Fibroblast of pulmonary artery (primary cell): ENCODE measurements at regions not wholly inside any gene's neighbourhood (a gene's known extent, or its start where the extent isn't known, plus 50 kb on each side); places are given as distances from the start of the nearest gene placed in this dataset.
A peak's percentile ranks its signal among the peaks of the same experiment; 100 is the strongest.
"Not testable (repeated sequence)": the region's sequence is repeated elsewhere in the genome, so short reads cannot be mapped to it uniquely, and the experiment has no call there.

Experiments used
- DNase-seq: peaks from one replicate; pipeline ENCODE4 v3.0.0-alpha.2; 2010; ENCODE audit warnings: low read depth
- H3K4me3 ChIP-seq: replicated peaks from 2 replicates; pipeline ENCODE4 v1.5.1; 2011; ENCODE audit warnings: low read depth, mild to moderate bottlenecking, control low read depth, low read length, moderate library complexity
- CTCF ChIP-seq: IDR thresholded peaks from 2 replicates; pipeline ENCODE4 v1.5.1; 2011; ENCODE audit warnings: mild to moderate bottlenecking, control low read depth, low read length, inconsistent platforms; ENCODE audit errors: missing control alignments

DNA sequence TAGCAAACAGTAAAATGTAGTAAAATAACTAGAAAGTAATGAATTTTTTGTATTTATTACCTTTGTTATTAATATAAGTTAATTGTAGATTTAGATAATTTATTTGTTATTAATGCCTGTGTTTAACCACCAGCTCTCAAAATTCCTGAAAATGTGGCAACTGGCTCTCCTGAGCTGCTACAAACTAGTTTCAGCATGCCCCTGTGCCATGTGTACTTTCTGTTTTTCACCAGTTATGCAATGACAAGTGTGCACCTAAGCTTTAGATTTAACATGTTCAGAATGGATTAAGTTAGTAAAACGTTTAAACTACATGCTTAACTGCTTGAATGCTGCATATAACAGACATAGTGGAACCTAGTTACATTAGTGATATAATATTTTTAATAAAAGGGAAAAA, 88.1 kb downstream of the POSTN start:
- no peak for DNase-seq
- TF ChIP-seq CTCF: no peak
- no peak overlapping the region for H3K4me3 ChIP-seq

DNA sequence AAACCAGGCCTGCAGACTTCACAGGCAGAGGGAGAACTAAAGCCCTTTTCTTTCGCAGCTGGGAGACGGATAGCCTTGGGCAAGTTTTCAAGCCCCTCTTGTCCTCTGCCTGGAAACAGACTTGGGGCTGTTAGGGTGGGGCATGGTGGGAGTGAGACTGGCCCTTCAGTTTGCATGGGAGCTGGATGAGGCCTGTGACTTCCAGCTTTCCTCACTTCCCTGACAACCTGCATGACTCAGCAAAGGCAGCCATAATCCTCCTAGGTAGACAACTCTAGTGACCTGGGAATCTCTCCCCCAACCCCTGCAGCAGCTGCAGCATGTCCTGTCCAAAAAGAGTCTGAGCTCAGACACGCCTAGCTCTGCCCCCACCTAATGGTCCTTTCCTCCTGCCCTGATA, 93.0 kb downstream of the POSTN start:
- no peak for DNase-seq
- TF ChIP-seq CTCF: no peak
- no peak overlapping the region for H3K4me3 ChIP-seq

- TF ChIP-seq CTCF: no peak
- no peak overlapping the region for H3K4me3 ChIP-seq
Observed at GRCh38 chr13:37504251-37504650, 94.3 kb downstream of the POSTN start.

DNA sequence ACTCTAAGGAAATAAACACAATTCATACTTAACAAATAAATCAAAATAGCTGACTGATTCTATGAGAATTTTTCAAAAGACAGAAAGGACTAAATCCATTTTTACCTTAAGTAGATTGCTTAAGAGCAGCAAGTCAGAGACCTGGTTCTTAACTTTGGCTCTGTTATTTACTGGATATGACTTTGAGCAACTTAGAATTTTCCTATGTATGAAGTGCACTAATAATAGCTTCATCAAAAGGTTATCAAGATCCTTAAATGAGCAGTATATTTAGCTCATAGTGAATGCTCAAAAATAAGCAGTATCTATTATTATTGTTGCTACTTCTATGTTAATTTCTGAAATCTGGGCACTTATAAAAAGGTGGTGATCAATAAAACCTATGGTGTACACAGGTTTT, 95.3 kb downstream of the POSTN start:
- TF ChIP-seq CTCF: no peak
- H3K4me3 ChIP-seq: no peak overlapping the region
- DNase-seq: no peak

More at GRCh38 chr13:37504251-37504650, 94.3 kb downstream of the POSTN start:
- no peak for DNase-seq

- DNase-seq, H3K4me3 ChIP-seq: not testable (repeated sequence)
Observed at GRCh38 chr13:37502303-37502993, 96.1 kb downstream of the POSTN start.

DNA sequence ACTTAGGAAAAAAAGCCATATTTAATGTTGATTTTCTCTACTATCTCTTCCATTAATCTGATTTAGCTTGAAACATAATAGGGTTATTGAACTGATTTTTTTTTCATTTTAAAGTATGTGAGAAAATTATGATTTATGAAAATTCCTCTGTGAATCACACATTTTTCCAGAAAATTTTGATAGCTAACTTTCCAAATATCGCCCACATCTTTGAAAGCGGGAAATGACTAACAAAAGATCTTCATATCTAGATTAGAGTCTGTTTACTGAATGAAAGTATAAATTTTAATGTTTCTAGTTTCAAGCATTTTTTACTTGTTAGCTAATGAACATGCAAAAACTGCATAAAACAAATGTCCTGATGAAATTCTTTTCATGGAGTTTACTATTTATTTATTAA, 97.4 kb downstream of the POSTN start:
- no peak for TF ChIP-seq CTCF
- DNase-seq: no peak
- H3K4me3 ChIP-seq: no peak overlapping the region

GRCh38 chr13:37495046-37495445, 103.5 kb downstream of the POSTN start:
- no peak for TF ChIP-seq CTCF
- DNase-seq: peak; percentile 30
- H3K4me3 ChIP-seq: no peak overlapping the region

DNA sequence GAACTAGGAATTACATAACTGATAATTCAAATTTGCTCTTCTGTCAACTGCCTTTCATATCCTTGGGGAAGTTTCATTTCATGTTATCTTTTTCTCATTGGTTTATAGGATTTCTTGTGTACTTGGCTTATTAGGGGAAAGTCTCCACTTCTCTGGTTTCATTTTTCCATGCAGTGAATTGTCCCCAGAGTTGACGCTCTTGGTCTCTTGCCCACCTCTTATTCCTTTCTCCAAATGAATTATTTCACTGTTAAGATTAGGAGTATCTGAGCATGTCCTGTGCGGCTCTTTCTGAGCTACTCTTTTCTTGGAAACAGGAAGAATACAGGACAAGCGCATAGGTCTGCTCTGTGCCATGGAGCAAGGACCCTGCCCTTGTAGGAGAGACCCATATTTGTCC, 104.8 kb downstream of the POSTN start:
- no peak for TF ChIP-seq CTCF
- no peak for DNase-seq
- H3K4me3 ChIP-seq: no peak overlapping the region
